HCT116 (cell line): ENCODE measurements at regions not wholly inside any gene's neighbourhood (a gene's known extent, or its start where the extent isn't known, plus 50 kb on each side); places are given as distances from the start of the nearest gene placed in this dataset.

Source experiments
- ATAC-seq: fragments of 200-7000 bp; cut with Tn5 transposase; 2 replicates; pipeline ENCODE4 v1.9.1; 2020; ENCODE audit warnings: mild to moderate bottlenecking, moderate library complexity
- BruUV-seq: library from RNA; stranded (reverse); fragments of 400-500 nt; replicated peaks from 2 replicates; lab custom pipeline; 2021; lab: Mats Ljungman, UMichigan
- CTCF ChIA-PET: fragments of 300-600 bp; sonication (Branson Sonifier 250); formaldehyde crosslinking; loops from one replicate; lab custom pipeline; 2021; ENCODE audit warnings: antibody characterized with exemption; lab: Charles Lee
- POLR2A ChIA-PET: fragments of 300-600, 350-600 bp; sonication (Branson Sonifier 250); formaldehyde crosslinking; loops from one replicate; lab custom pipeline; 2021; ENCODE audit warnings: antibody characterized with exemption; lab: Charles Lee
- RAD21 ChIA-PET, 2 experiments: fragments of 300-600 bp; sonication (Branson Sonifier 250); formaldehyde crosslinking; loops; one replicate each; lab custom pipeline; 2023; ENCODE audit warnings: low total read pairs in 2 of 2; ENCODE audit not compliant: uncharacterized antibody in 2 of 2, unreplicated experiment in 2 of 2, low non-redundant PET in 1 of 2; lab: Charles Lee
- DNase-seq: peaks from one replicate; pipeline ENCODE4 v3.0.0-alpha.2; 2010; ENCODE audit warnings: low read depth, low spot score
- H2AFZ ChIP-seq: fragments of 200-600 bp; shearing (Covaris generic), sonication (generic); 2 replicates; pipeline ENCODE4 v1.6.1; 2017; ENCODE audit warnings: low read depth, mixed run types, mixed read lengths, antibody characterized with exemption, low read length; ENCODE audit not compliant: poor library complexity, severe bottlenecking
- H3K27ac ChIP-seq: 2 replicates; pipeline ENCODE4 v1.5.1; 2012; ENCODE audit warnings: low read depth, low read length
- H3K27me3 ChIP-seq: fragments of 200-600 bp; sonication (generic); 2 replicates; pipeline ENCODE4 v1.6.1; 2016; ENCODE audit warnings: mixed run types, low read length, mixed read lengths; ENCODE audit not compliant: insufficient read depth
- H3K36me3 ChIP-seq, 2 experiments: fragments of 200-500 bp in 1 of 2; fragments of 200-600 bp in 1 of 2; sonication (Bioruptor generic) in 1 of 2; sonication (generic) in 1 of 2; 2 replicates each; pipeline versions ENCODE4 v1.5.1 to v1.6.1; 2014 to 2016; ENCODE audit warnings: low read length in 2 of 2, inconsistent platforms in 1 of 2, mixed read lengths in 1 of 2, mixed run types in 1 of 2; ENCODE audit not compliant: insufficient read depth in 2 of 2, control insufficient read depth in 1 of 2
- H3K4me1 ChIP-seq, 2 experiments: fragments of 200-600 bp in 1 of 2; sonication (generic) in 1 of 2; 2 replicates each; pipeline versions ENCODE4 v1.5.1 to v1.6.1; 2012 to 2017; ENCODE audit warnings: low read length in 2 of 2, inconsistent platforms in 1 of 2, mild to moderate bottlenecking in 1 of 2, mixed read lengths in 1 of 2, mixed run types in 1 of 2, moderate library complexity in 1 of 2; ENCODE audit not compliant: insufficient read depth in 2 of 2, control insufficient read depth in 1 of 2
- H3K4me2 ChIP-seq: fragments of 200-600 bp; sonication (generic); 2 replicates; pipeline ENCODE4 v1.6.1; 2017; ENCODE audit warnings: mixed run types, low read length, mixed read lengths
- H3K4me3 ChIP-seq, 2 experiments: fragments of 200-600 bp in 1 of 2; sonication (generic) in 1 of 2; replicated peaks in 1 of 2; 2 replicates each; pipeline ENCODE4 v1.5.1; 2011 to 2016; ENCODE audit warnings: low read length in 2 of 2, control low read depth in 1 of 2, low read depth in 1 of 2, mild to moderate bottlenecking in 1 of 2, mixed read lengths in 1 of 2, mixed run types in 1 of 2
- H3K79me2 ChIP-seq: fragments of 200-600 bp; sonication (generic); 2 replicates; pipeline ENCODE4 v1.6.1; 2017; ENCODE audit warnings: mild to moderate bottlenecking, mixed run types, low read length, moderate library complexity, mixed read lengths; ENCODE audit not compliant: insufficient read depth
- H3K9ac ChIP-seq: fragments of 200-600 bp; sonication (generic); 2 replicates; pipeline ENCODE4 v1.6.1; 2016; ENCODE audit warnings: low read length, mixed read lengths
- H3K9me2 ChIP-seq: fragments of 200-600 bp; sonication (generic), shearing (Covaris generic); 2 replicates; pipeline ENCODE4 v1.6.1; 2017; ENCODE audit warnings: mixed run types, mild to moderate bottlenecking, moderate library complexity; ENCODE audit not compliant: insufficient read depth
- H3K9me3 ChIP-seq, 2 experiments: fragments of 200-500 bp in 1 of 2; fragments of 200-600 bp in 1 of 2; sonication (Bioruptor generic) in 1 of 2; sonication (generic) in 1 of 2; 2 replicates each; pipeline ENCODE4 v1.6.1; 2014 to 2017; ENCODE audit warnings: low read length in 2 of 2, mixed read lengths in 2 of 2, inconsistent platforms in 1 of 2, low read depth in 1 of 2, mild to moderate bottlenecking in 1 of 2, mixed run types in 1 of 2, moderate library complexity in 1 of 2; ENCODE audit not compliant: control insufficient read depth in 1 of 2, insufficient read depth in 1 of 2
- H4K20me1 ChIP-seq: fragments of 200-600 bp; sonication (generic), shearing (Covaris generic); 2 replicates; pipeline ENCODE4 v1.6.1; 2017; ENCODE audit warnings: mixed run types, mild to moderate bottlenecking, moderate library complexity; ENCODE audit not compliant: insufficient read depth
- CBX3 ChIP-seq: IDR thresholded peaks from 2 replicates; pipeline ENCODE4 v1.6.1; 2012; ENCODE audit warnings: low read depth
- CEBPB ChIP-seq: IDR thresholded peaks from 2 replicates; pipeline ENCODE4 v1.6.1; 2012; ENCODE audit warnings: low read depth
- EZH2phosphoT487 ChIP-seq: fragments of 200-600 bp; IDR thresholded peaks from 2 replicates; pipeline ENCODE4 v1.6.1; 2018; ENCODE audit warnings: antibody characterized with exemption, borderline replicate concordance
- FOSL1 ChIP-seq: IDR thresholded peaks from 2 replicates; pipeline ENCODE4 v1.6.1; 2012; ENCODE audit warnings: low read depth
- JUND ChIP-seq: IDR thresholded peaks from 2 replicates; pipeline ENCODE4 v1.6.1; 2012
- POLR2AphosphoS5 ChIP-seq: IDR thresholded peaks from 2 replicates; pipeline ENCODE4 v1.6.1; 2011; ENCODE audit warnings: mild to moderate bottlenecking, low read depth, low read length, moderate library complexity
- RAD21 ChIP-seq: IDR thresholded peaks from 2 replicates; pipeline ENCODE4 v1.6.1; 2012; ENCODE audit warnings: low read depth, mild to moderate bottlenecking
- intact Hi-C: fragments of 100-400 bp; cut with micrococcal nuclease; formaldehyde crosslinking; loops from 2 replicates; pipeline ENCODE4 v1.10.0; 2022
- TF ChIP-seq, protein P1 (sequence below): IDR thresholded peaks from 2 replicates; pipeline ENCODE4 v1.6.1; 2012
- TF ChIP-seq, protein P2 (sequence below): IDR thresholded peaks from 2 replicates; pipeline ENCODE4 v1.6.1; 2011; ENCODE audit warnings: mild to moderate bottlenecking, low read length, moderate library complexity; ENCODE audit not compliant: insufficient replicate concordance; ENCODE audit errors: extremely low read depth

- no peaks in the 10 kb centered on the region for H3K27me3 ChIP-seq
- H3K4me2 ChIP-seq = no peak overlapping the region
- TF ChIP-seq RAD21 (no peak), FOSL1 (no peak), POLR2AphosphoS5 (no peak), JUND (no peak), CEBPB (no peak), CBX3 (no peak), EZH2phosphoT487 (no peak)
- TF ChIP-seq, protein P1, sequence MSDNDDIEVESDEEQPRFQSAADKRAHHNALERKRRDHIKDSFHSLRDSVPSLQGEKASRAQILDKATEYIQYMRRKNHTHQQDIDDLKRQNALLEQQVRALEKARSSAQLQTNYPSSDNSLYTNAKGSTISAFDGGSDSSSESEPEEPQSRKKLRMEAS = no peak
- TF ChIP-seq, protein P2, sequence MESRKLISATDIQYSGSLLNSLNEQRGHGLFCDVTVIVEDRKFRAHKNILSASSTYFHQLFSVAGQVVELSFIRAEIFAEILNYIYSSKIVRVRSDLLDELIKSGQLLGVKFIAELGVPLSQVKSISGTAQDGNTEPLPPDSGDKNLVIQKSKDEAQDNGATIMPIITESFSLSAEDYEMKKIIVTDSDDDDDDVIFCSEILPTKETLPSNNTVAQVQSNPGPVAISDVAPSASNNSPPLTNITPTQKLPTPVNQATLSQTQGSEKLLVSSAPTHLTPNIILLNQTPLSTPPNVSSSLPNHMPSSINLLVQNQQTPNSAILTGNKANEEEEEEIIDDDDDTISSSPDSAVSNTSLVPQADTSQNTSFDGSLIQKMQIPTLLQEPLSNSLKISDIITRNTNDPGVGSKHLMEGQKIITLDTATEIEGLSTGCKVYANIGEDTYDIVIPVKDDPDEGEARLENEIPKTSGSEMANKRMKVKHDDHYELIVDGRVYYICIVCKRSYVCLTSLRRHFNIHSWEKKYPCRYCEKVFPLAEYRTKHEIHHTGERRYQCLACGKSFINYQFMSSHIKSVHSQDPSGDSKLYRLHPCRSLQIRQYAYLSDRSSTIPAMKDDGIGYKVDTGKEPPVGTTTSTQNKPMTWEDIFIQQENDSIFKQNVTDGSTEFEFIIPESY = no peak
- H3K9ac ChIP-seq = no peak overlapping the region
- intact Hi-C loops = no loop called here
- H3K4me3 ChIP-seq = no peak overlapping the region
- POLR2A ChIA-PET = no interaction called here
- CTCF ChIA-PET = no interaction called here
- no peaks in the 10 kb centered on the region for H3K79me2 ChIP-seq
- no peak overlapping the region for H3K27ac ChIP-seq
- no peaks in the 10 kb centered on the region for H3K9me3 ChIP-seq
- no peak overlapping the region for H2AFZ ChIP-seq
- BruUV-seq = no TSS peak
- H4K20me1 ChIP-seq = no peaks in the 10 kb centered on the region
- peaks cover 0 to 1% of the 10 kb centered on the region in 2 experiments; a peak in 2 of 4 replicates for H3K4me1 ChIP-seq
- ATAC-seq = no peak
- RAD21 ChIA-PET = no interaction called here
- no peak for DNase-seq
- no peaks in the 10 kb centered on the region for H3K36me3 ChIP-seq
- no peaks in the 10 kb centered on the region for H3K9me2 ChIP-seq
Observed at GRCh38 chr6:5898102-5898501, 108.6 kb downstream of the NRN1 start.
